C1 segment of cervical spinal cord (tissue), 14 donors: ENCODE measurements at regions not wholly inside any gene's neighbourhood (a gene's known extent, or its start where the extent isn't known, plus 50 kb on each side); places are given as distances from the start of the nearest gene placed in this dataset.

Experiments used
- DNase-seq, 14 donors: peaks; one replicate each; lab custom pipeline; 2025; lab: John Stamatoyannopoulos, UW

DNA sequence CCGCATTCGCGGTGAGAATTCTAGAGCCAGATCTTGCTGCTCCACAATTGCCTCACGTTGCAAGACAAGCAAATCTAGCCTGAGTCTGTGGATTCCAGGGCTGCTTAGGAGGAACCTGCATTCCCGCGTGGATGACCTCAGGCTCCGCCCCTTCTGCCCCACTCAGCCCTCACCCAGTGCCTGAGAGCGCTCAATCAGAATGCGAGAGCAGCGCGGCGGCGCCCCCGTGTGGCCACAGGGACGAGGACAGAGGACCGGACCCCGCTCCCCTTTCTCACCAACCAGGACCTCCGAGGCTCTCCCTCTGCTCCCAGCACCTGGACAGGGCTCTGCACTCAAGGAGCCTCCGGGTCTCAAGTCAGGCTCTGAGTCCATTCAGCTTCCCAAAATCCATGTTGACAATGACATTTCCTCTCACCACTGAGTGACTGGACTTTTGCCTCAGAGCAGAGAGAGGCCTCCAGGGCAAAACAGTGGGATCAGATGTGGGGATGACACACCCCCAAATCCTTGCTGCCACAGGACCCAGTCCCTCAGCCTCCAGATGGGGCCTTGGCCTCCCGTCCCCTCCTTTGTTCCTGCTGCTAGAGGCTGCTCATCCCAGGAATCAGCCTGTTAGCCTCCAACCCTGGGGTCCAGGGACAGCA, 52.0 kb downstream of the RPP21 start:
- DNase-seq: peak in 11 of 14 donors; percentile 11 to 67 (median 23)

DNA sequence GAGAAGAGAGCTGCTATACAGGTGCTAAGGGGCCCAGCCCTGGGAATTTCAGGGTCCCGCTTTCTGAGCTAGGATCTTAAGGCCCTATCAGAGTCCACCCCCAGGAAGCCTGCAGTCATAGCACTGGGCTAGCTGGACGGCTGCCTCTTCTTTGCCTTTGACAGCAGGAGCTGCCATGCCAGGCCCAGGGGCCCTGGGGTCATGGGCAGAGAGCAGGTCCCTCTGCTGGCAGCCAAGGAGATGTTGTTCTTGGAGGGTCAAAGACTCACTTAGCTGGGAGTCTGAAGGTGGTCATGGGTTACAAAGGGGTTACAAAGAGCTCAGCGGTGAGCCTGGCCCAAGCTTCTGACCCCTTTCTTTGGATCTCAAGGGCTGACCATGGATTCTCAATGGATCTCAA, 52.7 kb downstream of the RPP21 start:
- DNase-seq: no peak

DNA sequence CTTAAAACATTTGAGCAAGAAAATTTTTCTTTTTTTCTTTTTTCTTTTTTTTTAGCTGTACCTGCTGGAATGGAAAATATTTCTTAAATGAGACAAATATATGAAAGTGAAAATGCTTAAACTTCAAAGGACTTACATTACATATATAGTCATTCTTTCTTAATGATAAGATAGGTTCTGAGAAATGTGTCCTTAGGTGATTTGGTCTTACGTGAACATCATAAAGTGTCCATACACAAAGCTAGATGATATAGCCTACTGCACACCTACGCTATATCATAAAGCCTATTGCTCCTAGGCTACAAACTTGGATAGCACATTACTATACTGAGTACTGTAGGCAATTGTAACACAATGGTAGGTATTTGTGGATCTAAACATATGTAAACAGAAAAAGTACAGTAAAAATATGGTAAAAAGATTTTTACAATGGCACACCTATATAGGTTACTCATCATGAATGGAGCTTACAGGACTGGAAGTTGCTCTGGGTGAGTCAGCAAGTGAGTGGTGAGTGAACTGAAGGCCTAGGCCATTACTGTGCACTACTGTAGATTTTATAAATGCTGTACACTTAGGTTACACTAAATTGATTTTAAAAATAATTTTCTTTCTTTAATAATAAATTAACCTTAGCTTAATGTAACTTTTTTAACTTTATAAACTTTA, 54.6 kb downstream of the RPP21 start:
- DNase-seq: no peak

DNA sequence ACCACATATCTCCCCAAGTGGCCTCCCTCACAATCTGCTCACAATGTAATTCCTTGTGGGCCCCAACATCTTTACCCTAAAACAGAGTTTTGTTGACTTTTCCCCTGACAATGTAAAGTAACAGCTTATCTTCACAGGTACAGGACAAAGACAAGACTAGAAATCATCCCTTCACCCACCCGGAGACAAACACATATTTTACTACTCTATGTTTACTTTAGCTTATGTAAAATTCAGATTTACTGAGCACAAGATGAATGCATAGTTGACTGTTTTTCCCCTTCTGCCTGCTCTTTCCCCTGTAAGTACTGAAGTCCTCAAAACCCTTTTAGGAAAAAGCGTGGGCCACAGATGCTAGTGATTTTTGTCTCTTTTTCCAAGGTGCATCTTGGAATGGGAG, 61.0 kb downstream of the RPP21 start:
- no peak for DNase-seq

DNA sequence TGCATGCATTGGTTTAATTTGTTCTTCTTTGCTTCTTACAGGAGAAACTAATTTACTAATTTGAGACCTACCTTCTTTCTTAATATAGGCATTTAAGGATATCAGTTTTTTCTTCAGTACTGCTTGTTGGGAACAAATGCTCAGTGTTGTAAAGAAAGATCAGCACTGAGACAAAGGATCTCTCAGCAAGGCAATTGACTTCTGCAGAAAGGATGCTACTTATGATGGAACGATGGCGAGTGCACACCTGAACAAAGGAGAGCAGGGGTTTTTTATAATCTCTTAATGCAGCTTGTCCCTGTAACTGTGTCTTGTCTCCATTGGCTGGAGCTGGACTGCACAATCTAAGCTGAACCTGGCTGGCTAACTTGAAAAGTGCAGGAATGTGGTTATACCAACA, 64.2 kb downstream of the RPP21 start:
- DNase-seq: no peak

DNA sequence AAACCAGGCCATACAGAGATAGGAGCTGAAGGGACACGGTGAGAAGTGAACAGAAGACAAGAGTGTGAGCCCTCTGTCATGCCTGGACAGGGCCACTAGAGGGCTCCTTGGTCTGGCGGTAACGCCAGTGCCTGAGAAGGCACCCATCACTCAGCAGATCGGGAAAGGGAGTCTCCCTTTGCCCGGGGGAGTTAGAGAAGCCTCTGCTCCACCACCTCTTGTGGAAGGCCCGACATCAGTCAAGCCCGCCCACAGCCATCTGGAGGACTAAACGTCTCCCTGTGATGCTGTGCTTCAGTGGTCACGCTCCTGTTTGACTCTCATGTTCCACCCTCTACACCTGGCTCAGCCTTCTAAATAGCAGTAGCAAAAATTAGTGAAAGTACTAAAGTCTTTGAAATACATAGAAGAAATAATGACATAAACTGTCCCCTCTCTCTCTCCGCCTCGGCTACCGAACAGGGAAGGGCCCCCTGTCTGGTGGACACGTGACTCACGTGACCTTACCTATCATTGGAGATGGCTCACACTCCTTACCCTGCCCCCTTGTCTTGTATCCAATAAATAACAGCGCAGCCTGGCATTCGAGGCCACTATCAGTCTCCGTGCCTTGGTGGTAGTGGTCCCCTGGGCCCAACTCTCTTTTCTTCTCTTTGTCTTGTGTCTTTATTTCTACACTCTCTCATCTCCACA, 66.7 kb downstream of the RPP21 start:
- peak in 3 of 14 donors; percentile 0 to 5 (median 2) for DNase-seq

DNA sequence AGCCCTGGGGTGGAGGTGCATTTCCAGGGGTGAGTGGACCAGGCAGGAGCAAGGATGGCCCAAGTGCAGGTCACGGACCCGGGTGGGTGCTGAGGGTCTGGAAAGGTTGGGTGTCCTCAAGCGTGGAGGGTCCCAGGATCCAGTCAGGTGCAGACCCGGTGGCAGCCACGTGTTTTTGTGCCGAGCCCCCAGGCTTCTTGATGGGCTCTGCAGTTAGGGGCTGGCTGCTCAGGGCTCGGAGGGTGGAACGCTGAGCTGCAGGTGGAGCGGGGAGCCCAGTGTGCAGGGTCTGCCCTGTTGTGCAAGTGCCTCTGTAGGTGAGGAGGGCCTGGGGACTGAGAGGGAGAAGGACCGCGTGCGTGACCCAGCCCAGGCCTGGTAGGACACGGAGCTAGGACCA, 70.9 kb upstream of the HLA-E start:
- no peak for DNase-seq

DNA sequence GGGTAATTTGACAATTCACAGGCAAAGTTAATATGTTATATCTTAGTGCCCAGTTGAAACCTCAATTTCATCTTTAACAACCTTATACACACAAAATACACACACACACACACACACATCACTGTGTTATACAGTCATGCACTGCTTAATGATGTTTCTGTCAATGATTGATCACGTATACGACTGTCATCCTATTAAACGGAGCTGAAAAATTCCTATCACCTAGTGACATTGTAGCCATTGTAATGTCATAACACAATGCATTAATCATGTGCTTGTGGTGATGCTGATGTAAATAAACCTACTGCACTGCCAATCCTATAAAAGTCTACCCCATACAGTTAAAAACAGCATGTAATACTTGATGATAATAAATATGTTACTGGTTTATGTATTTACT, 64.8 kb upstream of the HLA-E start:
- DNase-seq: no peak
